HepG2 (cell line): ENCODE measurements at regions not wholly inside any gene's neighbourhood (a gene's known extent, or its start where the extent isn't known, plus 50 kb on each side); places are given as distances from the start of the nearest gene placed in this dataset.

ENCODE experiments used
- JUNB ChIP-seq: sonication (generic); formaldehyde crosslinking; IDR thresholded peaks from 2 replicates; pipeline ENCODE4 v1.8.0; 2022; ENCODE audit warnings: missing genetic modification reagents, mild to moderate bottlenecking, borderline replicate concordance
- MYC ChIP-seq: sonication (generic); formaldehyde crosslinking; IDR thresholded peaks from 2 replicates; pipeline ENCODE4 v1.9.0; 2021; ENCODE audit warnings: missing genetic modification reagents, borderline replicate concordance
- ZNF577 ChIP-seq: sonication (generic); formaldehyde crosslinking; IDR thresholded peaks from 2 replicates; pipeline ENCODE4 v1.4.0; 2020; ENCODE audit warnings: mild to moderate bottlenecking, low read depth, missing genetic modification reagents, borderline replicate concordance
- ZNF674 ChIP-seq: sonication (generic); formaldehyde crosslinking; IDR thresholded peaks from 2 replicates; pipeline ENCODE4 v1.5.0; 2020; ENCODE audit warnings: low read depth, mild to moderate bottlenecking, missing genetic modification reagents
- ZSCAN9 ChIP-seq: IDR thresholded peaks from 2 replicates; pipeline ENCODE4 v1.6.1; 2016; ENCODE audit warnings: borderline replicate concordance
- TF ChIP-seq, protein P1 (sequence below): sonication (generic); formaldehyde crosslinking; conservative IDR thresholded peaks from 2 replicates; pipeline ENCODE4 v1.4.0; 2020; ENCODE audit warnings: missing genetic modification reagents
- TF ChIP-seq, protein P2 (sequence below): sonication (generic); formaldehyde crosslinking; IDR thresholded peaks from 2 replicates; pipeline ENCODE4 v1.5.0; 2020; ENCODE audit warnings: missing genetic modification reagents
- TF ChIP-seq, protein P3 (sequence below): sonication (generic); formaldehyde crosslinking; IDR thresholded peaks from 2 replicates; pipeline ENCODE4 v1.5.0; 2020; ENCODE audit warnings: mild to moderate bottlenecking, missing genetic modification reagents, moderate library complexity
- TF ChIP-seq, protein P4 (sequence below), 2 experiments: sonication (generic) in 1 of 2; formaldehyde crosslinking in 1 of 2; IDR thresholded peaks; 2 replicates each; pipeline versions ENCODE4 v1.5.1 to v1.6.1; 2011 to 2020; ENCODE audit warnings: borderline replicate concordance in 1 of 2, low read depth in 1 of 2, low read length in 1 of 2, mild to moderate bottlenecking in 1 of 2, missing genetic modification reagents in 1 of 2, moderate library complexity in 1 of 2

DNA sequence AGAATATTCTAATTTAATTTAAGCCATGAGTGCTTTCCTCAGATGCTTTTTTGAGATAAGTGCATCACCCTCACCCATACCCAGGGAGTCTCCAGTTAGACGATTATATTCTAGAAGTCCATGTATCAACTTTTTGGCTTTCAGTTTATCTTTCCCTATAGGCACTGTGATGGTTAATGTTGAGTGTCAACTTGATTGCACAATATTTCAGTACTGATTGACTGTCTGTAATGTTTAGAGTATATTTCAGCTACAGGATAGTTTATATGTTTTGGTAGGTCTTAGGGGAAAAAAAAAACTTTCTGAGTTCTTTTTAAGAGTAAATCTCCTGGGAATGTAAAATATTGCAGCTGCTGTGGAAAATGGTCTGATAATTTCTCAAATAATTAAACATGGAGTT is 535.4 kb downstream of the ADRA2A start:
- TF ChIP-seq, protein P1, sequence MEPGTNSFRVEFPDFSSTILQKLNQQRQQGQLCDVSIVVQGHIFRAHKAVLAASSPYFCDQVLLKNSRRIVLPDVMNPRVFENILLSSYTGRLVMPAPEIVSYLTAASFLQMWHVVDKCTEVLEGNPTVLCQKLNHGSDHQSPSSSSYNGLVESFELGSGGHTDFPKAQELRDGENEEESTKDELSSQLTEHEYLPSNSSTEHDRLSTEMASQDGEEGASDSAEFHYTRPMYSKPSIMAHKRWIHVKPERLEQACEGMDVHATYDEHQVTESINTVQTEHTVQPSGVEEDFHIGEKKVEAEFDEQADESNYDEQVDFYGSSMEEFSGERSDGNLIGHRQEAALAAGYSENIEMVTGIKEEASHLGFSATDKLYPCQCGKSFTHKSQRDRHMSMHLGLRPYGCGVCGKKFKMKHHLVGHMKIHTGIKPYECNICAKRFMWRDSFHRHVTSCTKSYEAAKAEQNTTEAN (CRISPR knock-in tag) = no peak
- TF ChIP-seq ZNF674 (CRISPR knock-in tag) = no peak
- TF ChIP-seq, protein P2, sequence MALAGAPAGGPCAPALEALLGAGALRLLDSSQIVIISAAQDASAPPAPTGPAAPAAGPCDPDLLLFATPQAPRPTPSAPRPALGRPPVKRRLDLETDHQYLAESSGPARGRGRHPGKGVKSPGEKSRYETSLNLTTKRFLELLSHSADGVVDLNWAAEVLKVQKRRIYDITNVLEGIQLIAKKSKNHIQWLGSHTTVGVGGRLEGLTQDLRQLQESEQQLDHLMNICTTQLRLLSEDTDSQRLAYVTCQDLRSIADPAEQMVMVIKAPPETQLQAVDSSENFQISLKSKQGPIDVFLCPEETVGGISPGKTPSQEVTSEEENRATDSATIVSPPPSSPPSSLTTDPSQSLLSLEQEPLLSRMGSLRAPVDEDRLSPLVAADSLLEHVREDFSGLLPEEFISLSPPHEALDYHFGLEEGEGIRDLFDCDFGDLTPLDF (CRISPR knock-in tag) = no peak
- no peak for TF ChIP-seq ZNF577 (CRISPR knock-in tag)
- TF ChIP-seq, protein P3, sequence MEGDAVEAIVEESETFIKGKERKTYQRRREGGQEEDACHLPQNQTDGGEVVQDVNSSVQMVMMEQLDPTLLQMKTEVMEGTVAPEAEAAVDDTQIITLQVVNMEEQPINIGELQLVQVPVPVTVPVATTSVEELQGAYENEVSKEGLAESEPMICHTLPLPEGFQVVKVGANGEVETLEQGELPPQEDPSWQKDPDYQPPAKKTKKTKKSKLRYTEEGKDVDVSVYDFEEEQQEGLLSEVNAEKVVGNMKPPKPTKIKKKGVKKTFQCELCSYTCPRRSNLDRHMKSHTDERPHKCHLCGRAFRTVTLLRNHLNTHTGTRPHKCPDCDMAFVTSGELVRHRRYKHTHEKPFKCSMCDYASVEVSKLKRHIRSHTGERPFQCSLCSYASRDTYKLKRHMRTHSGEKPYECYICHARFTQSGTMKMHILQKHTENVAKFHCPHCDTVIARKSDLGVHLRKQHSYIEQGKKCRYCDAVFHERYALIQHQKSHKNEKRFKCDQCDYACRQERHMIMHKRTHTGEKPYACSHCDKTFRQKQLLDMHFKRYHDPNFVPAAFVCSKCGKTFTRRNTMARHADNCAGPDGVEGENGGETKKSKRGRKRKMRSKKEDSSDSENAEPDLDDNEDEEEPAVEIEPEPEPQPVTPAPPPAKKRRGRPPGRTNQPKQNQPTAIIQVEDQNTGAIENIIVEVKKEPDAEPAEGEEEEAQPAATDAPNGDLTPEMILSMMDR (CRISPR knock-in tag) = no peak
- no peak for TF ChIP-seq MYC
- no peak for TF ChIP-seq JUNB (CRISPR knock-in tag)
- TF ChIP-seq ZSCAN9 = no peak
- TF ChIP-seq, protein P4, sequence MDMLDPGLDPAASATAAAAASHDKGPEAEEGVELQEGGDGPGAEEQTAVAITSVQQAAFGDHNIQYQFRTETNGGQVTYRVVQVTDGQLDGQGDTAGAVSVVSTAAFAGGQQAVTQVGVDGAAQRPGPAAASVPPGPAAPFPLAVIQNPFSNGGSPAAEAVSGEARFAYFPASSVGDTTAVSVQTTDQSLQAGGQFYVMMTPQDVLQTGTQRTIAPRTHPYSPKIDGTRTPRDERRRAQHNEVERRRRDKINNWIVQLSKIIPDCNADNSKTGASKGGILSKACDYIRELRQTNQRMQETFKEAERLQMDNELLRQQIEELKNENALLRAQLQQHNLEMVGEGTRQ (IDR thresholded peaks at IDR 0.05; ENCODE audit: low read depth, low read length) = no peak
- TF ChIP-seq, protein P4 (CRISPR knock-in tag; IDR thresholded peaks at IDR 0.05; ENCODE audit: borderline replicate concordance) = no peak
